ENCODE measurements at regions not wholly inside any gene's neighbourhood (a gene's known extent, or its start where the extent isn't known, plus 50 kb on each side); places are given as distances from the start of the nearest gene placed in this dataset.

DNA sequence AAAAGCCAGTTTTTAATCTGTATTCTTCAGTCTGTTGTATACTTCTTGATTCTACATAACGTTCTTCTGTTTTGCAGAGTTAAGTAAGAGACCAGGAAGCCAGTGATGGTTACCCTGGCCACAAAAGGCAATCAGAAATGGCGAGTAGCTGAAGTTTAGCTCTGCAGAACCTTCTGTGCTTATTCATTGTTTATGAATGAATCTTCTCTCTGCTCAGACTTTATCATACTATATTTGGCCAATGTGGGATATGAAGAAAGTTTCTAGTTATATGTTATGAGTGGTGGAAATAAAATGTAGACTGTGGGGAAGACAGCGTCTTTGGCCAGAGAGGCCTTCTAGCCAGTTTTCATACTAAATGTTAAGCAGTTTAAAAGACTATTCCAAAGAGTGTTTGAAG lies 249.9 kb upstream of the RGS6 start:
- TF ChIP-seq, protein P1, sequence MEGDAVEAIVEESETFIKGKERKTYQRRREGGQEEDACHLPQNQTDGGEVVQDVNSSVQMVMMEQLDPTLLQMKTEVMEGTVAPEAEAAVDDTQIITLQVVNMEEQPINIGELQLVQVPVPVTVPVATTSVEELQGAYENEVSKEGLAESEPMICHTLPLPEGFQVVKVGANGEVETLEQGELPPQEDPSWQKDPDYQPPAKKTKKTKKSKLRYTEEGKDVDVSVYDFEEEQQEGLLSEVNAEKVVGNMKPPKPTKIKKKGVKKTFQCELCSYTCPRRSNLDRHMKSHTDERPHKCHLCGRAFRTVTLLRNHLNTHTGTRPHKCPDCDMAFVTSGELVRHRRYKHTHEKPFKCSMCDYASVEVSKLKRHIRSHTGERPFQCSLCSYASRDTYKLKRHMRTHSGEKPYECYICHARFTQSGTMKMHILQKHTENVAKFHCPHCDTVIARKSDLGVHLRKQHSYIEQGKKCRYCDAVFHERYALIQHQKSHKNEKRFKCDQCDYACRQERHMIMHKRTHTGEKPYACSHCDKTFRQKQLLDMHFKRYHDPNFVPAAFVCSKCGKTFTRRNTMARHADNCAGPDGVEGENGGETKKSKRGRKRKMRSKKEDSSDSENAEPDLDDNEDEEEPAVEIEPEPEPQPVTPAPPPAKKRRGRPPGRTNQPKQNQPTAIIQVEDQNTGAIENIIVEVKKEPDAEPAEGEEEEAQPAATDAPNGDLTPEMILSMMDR (IDR thresholded peaks at IDR 0.05; ENCODE audit: insufficient read depth, low read length, poor library complexity, severe bottlenecking) = no peak
- TF ChIP-seq EZH2phosphoT487 (conservative IDR thresholded peaks at IDR 0.05; ENCODE audit: low read length) = no peak

Measured in SU-DHL-6 (cell line).